Suppressor macrophage treated with lipopolysaccharide for 4 hours (primary cell): ENCODE measurements at regions not wholly inside any gene's neighbourhood (a gene's known extent, or its start where the extent isn't known, plus 50 kb on each side); places are given as distances from the start of the nearest gene placed in this dataset.

Experiments used
- DNase-seq: peaks from one replicate; pipeline ENCODE4 v3.0.0-alpha.2; 2020

DNA sequence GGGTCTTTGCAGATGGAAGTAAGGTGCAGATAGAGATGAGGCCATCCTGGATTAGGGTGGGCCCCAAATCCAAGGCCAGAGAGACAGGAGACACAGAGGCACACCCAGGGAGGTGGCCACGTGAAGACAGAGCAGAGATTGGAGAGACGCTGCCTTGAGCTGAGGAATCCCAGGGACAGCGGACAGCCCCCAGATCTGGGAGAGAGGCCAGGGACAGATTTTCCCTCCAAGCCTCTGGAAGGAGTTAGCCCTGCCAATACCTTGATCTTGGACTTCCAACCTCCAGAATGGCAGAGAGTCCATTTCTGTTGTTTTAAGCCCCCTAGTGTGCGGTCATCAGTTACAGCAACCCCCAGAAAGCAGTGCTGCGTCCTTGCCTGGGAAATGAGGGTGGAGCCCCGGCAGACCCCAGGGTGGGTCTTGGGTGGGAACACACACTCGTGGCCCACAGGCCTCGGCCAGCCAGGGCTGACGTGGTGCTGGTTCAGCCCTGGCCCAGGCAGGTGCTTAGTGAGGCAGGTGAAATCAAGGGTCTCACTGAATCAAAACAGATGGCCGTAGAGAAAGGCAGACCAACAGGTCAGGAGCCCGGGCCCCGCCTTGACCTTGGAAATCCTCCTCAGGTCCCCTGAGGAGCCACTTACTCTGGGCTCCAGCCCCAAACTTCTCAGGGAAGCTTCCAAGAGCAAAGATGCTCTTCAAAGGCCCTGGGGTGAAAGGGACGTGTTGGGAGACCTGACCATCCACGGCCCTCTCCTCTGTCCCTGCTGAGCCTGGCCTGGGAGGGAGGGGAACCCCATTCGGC is 169.3 kb downstream of the RBFOX3 start:
- no peak for DNase-seq

- no peak for DNase-seq
These were observed 170.6 kb downstream of the RBFOX3 start for GRCh38 chr17:79440251-79440650.

GRCh38 chr17:79439493-79439892 is 171.4 kb downstream of the RBFOX3 start:
- DNase-seq: no peak

- DNase-seq: no peak
These were observed 172.1 kb downstream of the RBFOX3 start for GRCh38 chr17:79438546-79439334.

DNA sequence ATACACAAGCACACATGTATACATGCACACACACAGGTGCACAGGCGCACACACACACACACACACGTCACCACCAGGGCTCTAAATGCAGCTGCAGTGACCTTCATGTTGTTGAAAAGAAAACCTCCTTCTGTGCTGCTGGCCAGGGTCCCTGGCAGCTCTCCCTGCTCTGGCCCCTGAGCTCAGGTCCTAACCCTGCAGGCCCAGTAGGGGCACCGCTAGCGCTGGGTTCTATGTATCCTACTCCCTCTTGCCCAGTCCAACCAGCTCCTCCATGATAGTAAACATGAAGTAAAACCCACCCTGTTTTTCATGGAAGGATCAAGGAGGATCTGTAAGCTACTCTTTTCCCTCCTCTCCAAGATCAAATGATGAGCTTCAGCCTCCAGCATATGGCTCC is 172.8 kb downstream of the RBFOX3 start:
- no peak for DNase-seq

GRCh38 chr17:79437081-79437480 is 173.8 kb downstream of the RBFOX3 start:
- DNase-seq: no peak

GRCh38 chr17:79435962-79436361 is 174.9 kb downstream of the RBFOX3 start:
- no peak for DNase-seq

DNA sequence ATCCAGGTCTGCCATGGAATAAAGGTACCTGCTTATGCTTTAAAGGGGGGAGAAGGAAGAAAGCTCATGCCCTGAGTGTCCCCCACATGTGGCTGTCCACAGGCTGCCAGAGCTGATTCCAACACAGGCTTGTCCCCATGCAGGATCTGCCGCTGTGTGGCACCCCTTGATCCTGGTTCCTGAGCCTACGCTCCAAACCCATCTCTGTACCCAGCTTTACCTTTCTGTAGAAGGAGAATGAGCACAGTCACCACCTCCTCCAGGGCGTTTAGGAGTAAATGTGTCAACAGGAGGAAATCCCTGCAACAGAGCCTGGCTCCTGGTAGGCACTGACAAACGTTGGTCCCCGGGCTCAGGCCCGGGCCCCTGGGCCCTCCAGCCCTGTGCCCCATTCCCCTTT is 175.6 kb downstream of the RBFOX3 start:
- DNase-seq: no peak

GRCh38 chr17:79434215-79434614 is 176.6 kb downstream of the RBFOX3 start:
- no peak for DNase-seq

- DNase-seq: no peak
These were observed 177.5 kb downstream of the RBFOX3 start for GRCh38 chr17:79433379-79433778.

- no peak for DNase-seq
These were observed 179.7 kb downstream of the RBFOX3 start for GRCh38 chr17:79431175-79431574.

- no peak for DNase-seq
These were observed 180.9 kb downstream of the RBFOX3 start for GRCh38 chr17:79429864-79430494.

GRCh38 chr17:79428988-79429387 is 181.9 kb downstream of the RBFOX3 start:
- DNase-seq: no peak

DNA sequence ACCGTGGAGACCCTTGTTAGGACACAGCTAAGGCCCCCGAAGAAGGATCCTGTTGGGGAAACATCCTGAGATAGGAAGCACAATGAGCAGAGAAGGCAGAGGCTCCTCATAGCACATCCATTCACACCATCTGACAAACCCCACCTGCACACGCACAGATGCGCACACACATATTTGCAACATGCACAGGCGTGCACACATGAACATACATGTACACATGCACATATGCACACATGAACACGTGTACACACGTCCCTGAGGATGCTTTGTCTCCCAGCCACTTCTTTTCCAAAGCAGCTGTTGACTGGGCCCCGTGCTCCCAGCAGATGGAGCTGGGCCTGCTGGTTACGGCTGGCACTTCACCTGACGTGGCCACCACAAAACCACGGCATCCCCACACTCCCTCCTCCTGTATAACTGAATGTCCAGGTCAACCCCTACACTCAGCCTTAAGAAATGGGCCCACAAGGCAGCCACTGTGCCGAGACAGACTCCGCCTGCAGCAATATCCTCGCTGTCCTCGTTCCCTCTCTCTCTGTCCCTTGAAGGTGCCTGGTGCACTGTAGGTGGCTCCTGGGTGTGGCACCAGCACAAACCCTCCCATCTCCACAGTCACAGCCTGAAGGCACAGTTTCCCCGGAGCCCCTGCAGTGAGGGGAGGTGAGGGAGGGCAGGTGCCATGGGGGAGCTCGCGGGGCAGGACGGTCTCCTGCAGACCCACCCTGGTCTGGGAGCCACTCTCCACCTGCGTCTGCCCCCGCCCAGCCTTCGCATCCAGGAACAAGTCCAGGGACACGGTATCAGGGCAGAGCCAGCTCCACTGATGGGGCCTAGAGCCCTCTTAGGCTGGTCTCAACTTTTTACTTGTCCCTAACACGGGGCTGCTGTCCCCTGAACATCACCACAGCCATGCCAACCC is 183.0 kb downstream of the RBFOX3 start:
- no peak for DNase-seq

DNA sequence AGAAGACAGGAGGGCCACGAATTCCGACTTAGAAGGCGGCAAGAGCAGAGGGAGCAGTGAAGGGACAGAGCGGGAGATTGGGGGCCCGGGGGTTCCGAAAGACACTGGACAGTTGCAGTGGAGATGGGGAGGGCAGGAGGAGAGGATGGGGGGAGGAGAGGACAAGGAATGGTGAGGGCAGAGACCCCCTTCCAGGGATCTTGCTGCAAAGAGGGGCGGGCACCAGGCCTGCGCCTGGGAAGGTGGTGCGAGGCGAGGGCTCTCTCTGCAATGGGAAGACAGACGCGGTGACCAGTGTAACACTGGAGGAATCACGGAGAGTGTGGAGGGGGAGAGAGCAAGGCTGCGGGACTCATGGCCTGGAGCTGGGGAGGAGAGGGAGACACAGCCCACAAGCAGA is 185.2 kb downstream of the RBFOX3 start:
- no peak for DNase-seq

- DNase-seq: no peak
These were observed 186.2 kb downstream of the RBFOX3 start for GRCh38 chr17:79424471-79425185.

DNA sequence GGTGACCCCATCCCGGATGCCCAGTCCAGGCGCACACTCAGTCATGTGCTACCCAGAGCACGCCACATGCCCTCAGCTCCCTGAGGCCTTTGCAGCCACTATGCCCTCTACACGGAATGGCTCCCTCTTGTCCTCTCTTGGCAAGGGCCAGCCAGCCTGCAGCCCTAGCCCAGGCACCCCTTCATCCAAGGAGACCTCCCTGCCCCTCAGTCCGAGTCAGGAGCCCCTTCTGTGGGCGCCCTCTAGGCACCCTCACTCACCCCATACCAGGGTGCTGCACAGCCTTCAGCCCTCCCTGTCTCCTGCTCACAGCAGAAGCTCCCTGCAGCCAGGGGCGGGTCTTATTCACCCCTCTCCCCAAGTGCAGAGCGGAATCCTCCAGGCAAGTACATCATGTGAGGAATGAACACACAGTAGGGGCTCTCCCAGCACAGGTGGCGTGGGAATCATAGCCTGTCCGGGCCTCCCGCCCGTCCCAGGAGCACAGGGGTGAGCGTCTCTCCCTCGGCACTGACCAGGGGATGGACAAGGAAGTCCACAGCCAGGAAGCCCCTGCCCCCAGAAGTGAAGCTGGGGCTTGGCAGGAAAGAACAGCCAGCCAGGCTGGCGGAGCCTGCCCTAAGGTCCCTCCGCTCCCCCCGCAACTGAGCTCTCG is 186.9 kb downstream of the RBFOX3 start:
- DNase-seq: no peak

DNA sequence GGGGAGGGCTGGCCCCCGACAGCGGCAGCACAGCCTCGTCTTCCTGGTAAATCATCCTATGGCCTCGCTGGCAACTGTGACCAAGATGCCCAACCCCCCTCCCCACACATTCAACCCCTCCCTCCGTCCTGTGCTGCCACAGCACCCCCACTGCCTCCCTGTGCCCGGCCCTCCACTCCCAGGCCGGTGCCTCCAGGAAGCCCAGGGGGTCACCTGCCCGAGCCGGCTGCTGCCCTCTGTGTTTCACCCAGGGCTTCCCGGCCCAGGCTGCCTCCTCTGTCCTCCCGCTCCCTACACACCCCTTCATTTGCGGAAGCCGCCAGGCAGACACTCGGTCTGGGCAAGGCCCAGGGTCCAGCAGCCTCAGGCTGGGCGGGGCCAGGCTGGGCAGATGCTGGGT is 188.6 kb downstream of the RBFOX3 start:
- no peak for DNase-seq

DNA sequence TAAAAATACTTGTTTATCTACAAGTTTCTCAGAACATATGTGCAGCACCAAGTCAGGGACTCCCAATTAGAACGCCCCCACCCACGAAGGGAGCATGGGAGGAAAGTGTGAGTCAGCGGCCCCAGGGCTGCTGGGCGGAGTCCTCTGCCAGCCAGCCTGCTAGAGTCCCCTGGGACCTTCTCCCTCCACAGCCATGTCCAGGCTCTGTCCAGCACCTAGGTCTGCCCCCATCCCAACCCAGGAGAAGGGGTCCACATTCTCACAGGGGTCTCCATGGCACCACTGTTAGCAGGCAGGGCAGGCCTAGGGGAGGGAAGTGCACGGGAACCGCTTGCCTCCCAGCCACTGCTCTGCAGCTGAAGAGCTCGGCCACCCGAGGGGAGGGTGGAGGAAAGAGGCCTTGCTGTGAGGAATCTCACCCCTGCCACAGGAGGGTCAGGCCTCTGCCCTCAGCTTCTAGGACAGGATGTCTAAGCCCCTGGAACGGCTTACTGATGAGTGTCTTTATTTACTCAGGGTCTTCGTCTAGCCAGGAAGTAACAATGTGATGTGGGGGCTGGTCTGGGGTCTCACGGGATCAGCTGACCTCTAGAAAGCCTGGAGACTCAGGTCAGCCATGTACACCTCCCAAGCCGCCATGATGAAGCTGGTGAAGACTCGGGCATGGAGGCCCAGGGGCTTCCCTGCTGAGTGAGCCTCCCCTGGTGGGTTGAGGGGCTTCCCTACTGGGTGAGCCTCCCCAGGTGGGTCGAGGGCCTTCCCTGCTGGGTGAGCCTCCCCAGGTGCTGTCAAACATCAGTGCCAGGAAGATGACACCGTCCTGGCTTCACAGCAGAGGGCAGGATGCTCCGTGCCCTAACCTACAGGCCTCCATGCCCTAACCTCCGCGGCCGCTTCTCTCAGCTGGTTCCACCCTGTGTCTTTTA is 190.3 kb downstream of the RBFOX3 start:
- DNase-seq: peak; percentile 3

DNA sequence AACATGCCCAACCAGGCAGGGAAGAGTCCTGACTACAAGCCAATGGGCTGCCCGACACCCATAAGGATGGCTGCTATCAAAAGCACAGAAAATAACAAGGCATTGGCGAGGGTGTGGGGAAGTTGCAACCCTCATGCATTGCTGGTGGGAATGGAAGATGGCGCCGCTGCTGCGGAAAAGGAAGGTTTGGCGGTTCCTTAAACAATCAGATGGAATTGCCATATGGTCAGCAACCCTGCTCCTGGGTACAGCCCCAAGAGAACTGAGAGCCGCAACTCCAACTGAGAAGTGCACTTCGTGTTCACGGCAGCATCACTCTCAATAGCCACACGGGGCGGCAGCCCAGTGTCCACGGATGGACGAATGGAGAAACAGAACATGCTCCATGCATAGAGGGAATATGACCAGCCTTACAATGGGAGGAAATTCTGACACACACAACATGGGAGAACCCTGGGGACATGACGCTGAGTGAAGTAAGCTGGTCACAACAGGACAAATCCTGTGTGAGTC is 193.3 kb downstream of the RBFOX3 start:
- DNase-seq: no peak
